HEK293 (cell line): ENCODE measurements at regions not wholly inside any gene's neighbourhood (a gene's known extent, or its start where the extent isn't known, plus 50 kb on each side); places are given as distances from the start of the nearest gene placed in this dataset.

Experiments
- CTCF ChIA-PET: fragments of 350-600 bp; formaldehyde crosslinking; extraction: SDS; loops from one replicate; lab custom pipeline; 2021; ENCODE audit warnings: antibody characterized with exemption; lab: Yijun Ruan, JAX
- POLR2A ChIA-PET: fragments of 300-600 bp; formaldehyde crosslinking; extraction: SDS; loops from one replicate; lab custom pipeline; 2020; ENCODE audit warnings: antibody characterized with exemption, inconsistent platforms; lab: Yijun Ruan, JAX
- H3K27ac ChIP-seq: fragments of 200-500 bp; sonication (Bioruptor generic); 2 replicates; pipeline ENCODE4 v1.5.1; 2014; ENCODE audit warnings: low read depth, low read length, control low read depth, inconsistent platforms; ENCODE audit errors: extremely low read depth
- H3K36me3 ChIP-seq, 2 experiments: fragments of 200-500 bp in 1 of 2; sonication (Bioruptor generic) in 1 of 2; 1 replicate in 1 of 2; 2 replicates in 1 of 2; pipeline ENCODE4 v1.5.1; 2014 to 2017; ENCODE audit warnings: inconsistent platforms in 2 of 2, low read length in 2 of 2; ENCODE audit not compliant: control insufficient read depth in 2 of 2, insufficient read depth in 1 of 2
- H3K4me1 ChIP-seq: fragments of 200-500 bp; sonication (Bioruptor generic); 2 replicates; pipeline ENCODE4 v1.5.1; 2014; ENCODE audit warnings: mild to moderate bottlenecking, low read length, inconsistent platforms; ENCODE audit not compliant: control insufficient read depth, insufficient read depth
- H3K4me3 ChIP-seq: 2 replicates; pipeline ENCODE4 v1.5.1; 2011; ENCODE audit warnings: low read depth, mild to moderate bottlenecking, control low read depth, low read length, moderate library complexity
- H3K9me3 ChIP-seq: fragments of 200-500 bp; sonication (Bioruptor generic); 2 replicates; pipeline ENCODE4 v1.5.1; 2014; ENCODE audit warnings: low read depth, low read length, inconsistent platforms; ENCODE audit not compliant: control insufficient read depth, insufficient read depth
- HOXD13 ChIP-seq: sonication (generic); formaldehyde crosslinking; IDR thresholded peaks from 2 replicates; pipeline ENCODE4 v1.8.0; 2022; ENCODE audit warnings: missing genetic modification reagents, borderline replicate concordance
- REPIN1 ChIP-seq: fragments of 450-650 bp; formaldehyde crosslinking; IDR thresholded peaks from 2 replicates; pipeline ENCODE4 v1.5.1; 2017; ENCODE audit warnings: missing biosample characterization, missing genetic modification characterization, low read depth
- SCRT2 ChIP-seq: fragments of 450-650 bp; formaldehyde crosslinking; IDR thresholded peaks from 2 replicates; pipeline ENCODE4 v1.5.1; 2016; ENCODE audit warnings: missing biosample characterization, missing genetic modification characterization
- ZBTB6 ChIP-seq: fragments of 450-650 bp; formaldehyde crosslinking; IDR thresholded peaks from 2 replicates; pipeline ENCODE4 v1.5.1; 2017; ENCODE audit warnings: missing biosample characterization, missing genetic modification characterization
- ZNF132 ChIP-seq: fragments of 450-650 bp; formaldehyde crosslinking; IDR thresholded peaks from 2 replicates; pipeline ENCODE4 v1.5.1; 2017; ENCODE audit warnings: missing biosample characterization, missing genetic modification characterization, borderline replicate concordance
- ZNF184 ChIP-seq: fragments of 450-650 bp; IDR thresholded peaks from 2 replicates; pipeline ENCODE4 v1.5.1; 2018; ENCODE audit warnings: missing biosample characterization, mild to moderate bottlenecking, missing genetic modification characterization
- ZNF19 ChIP-seq: fragments of 450-650 bp; formaldehyde crosslinking; IDR thresholded peaks from 2 replicates; pipeline ENCODE4; 2016; ENCODE audit warnings: missing biosample characterization, missing genetic modification characterization, low read depth
- ZNF266 ChIP-seq: fragments of 450-650 bp; formaldehyde crosslinking; IDR thresholded peaks from 2 replicates; pipeline ENCODE4 v1.5.1; 2016; ENCODE audit warnings: missing biosample characterization, missing genetic modification characterization, low read depth
- ZNF341 ChIP-seq: fragments of 450-650 bp; formaldehyde crosslinking; IDR thresholded peaks from 2 replicates; pipeline ENCODE4; 2016; ENCODE audit warnings: low read depth, missing biosample characterization, missing genetic modification characterization
- ZNF426 ChIP-seq: fragments of 450-650 bp; formaldehyde crosslinking; IDR thresholded peaks from 2 replicates; pipeline ENCODE4 v1.5.1; 2017; ENCODE audit warnings: missing biosample characterization, missing genetic modification characterization, mild to moderate bottlenecking, inconsistent platforms, moderate library complexity
- ZNF548 ChIP-seq: fragments of 450-650 bp; formaldehyde crosslinking; IDR thresholded peaks from 2 replicates; pipeline ENCODE4 v1.5.1; 2016; ENCODE audit warnings: missing biosample characterization, missing genetic modification characterization
- ZNF558 ChIP-seq: fragments of 450-650 bp; formaldehyde crosslinking; IDR thresholded peaks from 2 replicates; pipeline ENCODE4 v1.5.1; 2016; ENCODE audit warnings: missing biosample characterization, missing genetic modification characterization
- ZNF658 ChIP-seq: fragments of 450-650 bp; formaldehyde crosslinking; IDR thresholded peaks from 2 replicates; pipeline ENCODE4; 2016; ENCODE audit warnings: missing biosample characterization, missing genetic modification characterization
- ZNF670 ChIP-seq: fragments of 450-650 bp; formaldehyde crosslinking; IDR thresholded peaks from 2 replicates; pipeline ENCODE4 v1.5.1; 2016; ENCODE audit warnings: missing biosample characterization, missing genetic modification characterization, low read depth
- ZNF701 ChIP-seq: fragments of 450-650 bp; formaldehyde crosslinking; IDR thresholded peaks from 2 replicates; pipeline ENCODE4 v1.5.1; 2016; ENCODE audit warnings: missing biosample characterization, missing genetic modification characterization
- ZNF747 ChIP-seq: fragments of 450-650 bp; formaldehyde crosslinking; IDR thresholded peaks from 2 replicates; pipeline ENCODE4 v1.5.1; 2016; ENCODE audit warnings: missing biosample characterization, missing genetic modification characterization
- ZNF776 ChIP-seq: fragments of 450-650 bp; formaldehyde crosslinking; IDR thresholded peaks from 2 replicates; pipeline ENCODE4 v1.5.0; 2017; ENCODE audit warnings: missing biosample characterization, missing genetic modification characterization, borderline replicate concordance
- ZXDB ChIP-seq: fragments of 450-650 bp; formaldehyde crosslinking; IDR thresholded peaks from 2 replicates; pipeline ENCODE4 v1.5.1; 2016; ENCODE audit warnings: missing biosample characterization, missing genetic modification characterization
- TF ChIP-seq, protein P1 (sequence below): fragments of 450-650 bp; formaldehyde crosslinking; IDR thresholded peaks from 2 replicates; pipeline ENCODE4 v1.5.1; 2016; ENCODE audit warnings: missing biosample characterization, missing genetic modification characterization, borderline replicate concordance
- TF ChIP-seq, protein P2 (sequence below): fragments of 450-650 bp; formaldehyde crosslinking; IDR thresholded peaks from 2 replicates; pipeline ENCODE4 v1.5.1; 2016; ENCODE audit warnings: missing biosample characterization, missing genetic modification characterization

DNA sequence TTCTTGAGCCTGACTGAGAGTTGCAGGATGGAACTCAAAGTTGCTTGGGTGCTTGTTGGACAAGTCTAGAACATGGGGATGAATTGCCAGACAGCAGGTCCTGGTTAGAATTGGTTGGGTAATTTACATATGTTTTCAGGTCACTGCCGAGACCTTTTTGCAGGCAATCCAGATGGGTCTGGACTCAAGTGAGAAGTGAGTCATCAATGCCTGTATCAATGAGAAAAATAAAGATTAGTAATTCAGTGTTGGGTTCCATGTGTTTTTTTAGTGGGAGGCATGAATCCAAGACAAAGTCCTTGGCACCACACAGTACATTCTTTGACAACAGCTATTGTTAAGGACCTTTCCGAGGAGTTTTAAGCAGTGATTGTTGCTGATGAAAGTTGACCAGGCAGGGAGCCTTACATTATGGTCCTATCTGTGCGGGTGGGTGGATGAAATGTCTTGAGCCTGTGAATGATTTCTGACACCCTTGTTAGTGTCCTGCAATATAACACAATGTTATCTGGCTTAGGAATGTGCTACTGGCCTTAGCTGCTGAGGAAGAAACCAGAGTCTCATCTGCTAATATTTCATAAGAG, 77.7 kb downstream of the CRYGS start:
- POLR2A ChIA-PET, result no interaction called here
- Histone ChIP-seq H3K4me3 (no peak overlapping the region), H3K9me3 (no peaks in the 10 kb centered on the region), H3K36me3 (no peaks in the 10 kb centered on the region), H3K4me1 (no peaks in the 10 kb centered on the region), H3K27ac (no peak overlapping the region)
- TF ChIP-seq ZNF548 (tag by site-specific recombination) (no peak), ZNF776 (no peak), ZNF701 (tag by site-specific recombination) (no peak), ZNF341 (tag by site-specific recombination) (no peak), ZNF558 (tag by site-specific recombination) (no peak), ZNF426 (tag by site-specific recombination) (no peak), ZNF266 (tag by site-specific recombination) (no peak), ZNF670 (no peak), ZNF19 (tag by site-specific recombination) (no peak), ZNF658 (tag by site-specific recombination) (no peak), ZNF132 (tag by site-specific recombination) (no peak), HOXD13 (CRISPR knock-in tag) (no peak), REPIN1 (tag by site-specific recombination) (no peak), ZBTB6 (tag by site-specific recombination) (no peak), ZNF184 (tag by site-specific recombination) (no peak), ZXDB (tag by site-specific recombination) (no peak), ZNF747 (tag by site-specific recombination) (no peak)
- TF ChIP-seq, protein P1, sequence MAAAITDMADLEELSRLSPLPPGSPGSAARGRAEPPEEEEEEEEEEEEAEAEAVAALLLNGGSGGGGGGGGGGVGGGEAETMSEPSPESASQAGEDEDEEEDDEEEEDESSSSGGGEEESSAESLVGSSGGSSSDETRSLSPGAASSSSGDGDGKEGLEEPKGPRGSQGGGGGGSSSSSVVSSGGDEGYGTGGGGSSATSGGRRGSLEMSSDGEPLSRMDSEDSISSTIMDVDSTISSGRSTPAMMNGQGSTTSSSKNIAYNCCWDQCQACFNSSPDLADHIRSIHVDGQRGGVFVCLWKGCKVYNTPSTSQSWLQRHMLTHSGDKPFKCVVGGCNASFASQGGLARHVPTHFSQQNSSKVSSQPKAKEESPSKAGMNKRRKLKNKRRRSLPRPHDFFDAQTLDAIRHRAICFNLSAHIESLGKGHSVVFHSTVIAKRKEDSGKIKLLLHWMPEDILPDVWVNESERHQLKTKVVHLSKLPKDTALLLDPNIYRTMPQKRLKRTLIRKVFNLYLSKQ (tag by site-specific recombination), result no peak
- CTCF ChIA-PET, result interaction anchor here (0.7 kb wide), 1 partner anchor 281 kb away, joined by 3 read pairs; no protein-coding TSS in a partner anchor

- CTCF ChIA-PET, result interaction anchor here (0.5 kb wide), 1 partner anchor 487 kb away, joined by 3 read pairs; no protein-coding TSS in a partner anchor
- TF ChIP-seq, protein P2, sequence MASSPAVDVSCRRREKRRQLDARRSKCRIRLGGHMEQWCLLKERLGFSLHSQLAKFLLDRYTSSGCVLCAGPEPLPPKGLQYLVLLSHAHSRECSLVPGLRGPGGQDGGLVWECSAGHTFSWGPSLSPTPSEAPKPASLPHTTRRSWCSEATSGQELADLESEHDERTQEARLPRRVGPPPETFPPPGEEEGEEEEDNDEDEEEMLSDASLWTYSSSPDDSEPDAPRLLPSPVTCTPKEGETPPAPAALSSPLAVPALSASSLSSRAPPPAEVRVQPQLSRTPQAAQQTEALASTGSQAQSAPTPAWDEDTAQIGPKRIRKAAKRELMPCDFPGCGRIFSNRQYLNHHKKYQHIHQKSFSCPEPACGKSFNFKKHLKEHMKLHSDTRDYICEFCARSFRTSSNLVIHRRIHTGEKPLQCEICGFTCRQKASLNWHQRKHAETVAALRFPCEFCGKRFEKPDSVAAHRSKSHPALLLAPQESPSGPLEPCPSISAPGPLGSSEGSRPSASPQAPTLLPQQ (tag by site-specific recombination), result no peak
- peak; percentile 33; the same call in 1 of the 2 replicates for TF ChIP-seq SCRT2 (tag by site-specific recombination)
- Histone ChIP-seq H3K36me3 (no peaks in the 10 kb centered on the region), H3K27ac (no peak overlapping the region), H3K4me1 (no peaks in the 10 kb centered on the region), H3K4me3 (no peak overlapping the region), H3K9me3 (no peaks in the 10 kb centered on the region)
- POLR2A ChIA-PET, result no interaction called here
Observed at GRCh38 chr3:186465508-186465907, 78.7 kb downstream of the CRYGS start.
